ENCODE measurements at regions not wholly inside any gene's neighbourhood (a gene's known extent, or its start where the extent isn't known, plus 50 kb on each side); places are given as distances from the start of the nearest gene placed in this dataset.

DNA sequence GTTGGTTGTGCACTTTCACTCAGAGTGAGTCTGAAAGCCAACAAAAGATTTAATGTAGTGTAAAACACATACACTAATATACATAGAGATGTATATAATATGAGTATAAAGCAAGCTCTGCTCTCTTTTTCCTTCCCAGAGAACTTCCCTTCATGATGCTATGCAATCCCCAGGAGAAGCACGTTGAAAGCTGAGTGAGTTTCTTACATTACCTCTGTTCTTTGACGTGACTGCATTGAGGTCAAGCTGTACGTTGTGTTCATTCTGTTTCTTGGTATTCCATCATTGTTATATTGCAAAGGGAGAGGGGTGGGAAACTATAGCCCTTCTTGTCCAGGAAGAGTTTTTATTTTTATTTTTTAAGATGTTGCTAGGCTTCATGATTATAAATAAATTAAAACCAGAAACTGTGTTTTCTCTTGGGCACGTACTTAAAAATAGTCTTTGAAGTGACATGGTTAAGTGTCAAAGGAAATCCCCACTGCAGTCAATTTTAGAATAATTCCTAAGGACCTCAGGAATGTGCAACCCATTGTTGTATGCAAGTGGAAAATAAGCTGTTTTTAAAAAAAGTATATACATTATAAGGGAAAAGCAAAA is 651.0 kb downstream of the CD109 start:
- no peak for TF ChIP-seq POLR2AphosphoS5 (IDR thresholded peaks at IDR 0.05; ENCODE audit: low read depth, low read length)
- TF ChIP-seq FOXP2 (optimal IDR thresholded peaks at IDR 0.05; ENCODE audit: borderline replicate concordance, extremely low read depth, extremely low read length, insufficient read depth), result no peak
- no peak for TF ChIP-seq SIN3A (IDR thresholded peaks at IDR 0.05; ENCODE audit: borderline replicate concordance, insufficient read depth, low read length)
- TF ChIP-seq, protein P1, sequence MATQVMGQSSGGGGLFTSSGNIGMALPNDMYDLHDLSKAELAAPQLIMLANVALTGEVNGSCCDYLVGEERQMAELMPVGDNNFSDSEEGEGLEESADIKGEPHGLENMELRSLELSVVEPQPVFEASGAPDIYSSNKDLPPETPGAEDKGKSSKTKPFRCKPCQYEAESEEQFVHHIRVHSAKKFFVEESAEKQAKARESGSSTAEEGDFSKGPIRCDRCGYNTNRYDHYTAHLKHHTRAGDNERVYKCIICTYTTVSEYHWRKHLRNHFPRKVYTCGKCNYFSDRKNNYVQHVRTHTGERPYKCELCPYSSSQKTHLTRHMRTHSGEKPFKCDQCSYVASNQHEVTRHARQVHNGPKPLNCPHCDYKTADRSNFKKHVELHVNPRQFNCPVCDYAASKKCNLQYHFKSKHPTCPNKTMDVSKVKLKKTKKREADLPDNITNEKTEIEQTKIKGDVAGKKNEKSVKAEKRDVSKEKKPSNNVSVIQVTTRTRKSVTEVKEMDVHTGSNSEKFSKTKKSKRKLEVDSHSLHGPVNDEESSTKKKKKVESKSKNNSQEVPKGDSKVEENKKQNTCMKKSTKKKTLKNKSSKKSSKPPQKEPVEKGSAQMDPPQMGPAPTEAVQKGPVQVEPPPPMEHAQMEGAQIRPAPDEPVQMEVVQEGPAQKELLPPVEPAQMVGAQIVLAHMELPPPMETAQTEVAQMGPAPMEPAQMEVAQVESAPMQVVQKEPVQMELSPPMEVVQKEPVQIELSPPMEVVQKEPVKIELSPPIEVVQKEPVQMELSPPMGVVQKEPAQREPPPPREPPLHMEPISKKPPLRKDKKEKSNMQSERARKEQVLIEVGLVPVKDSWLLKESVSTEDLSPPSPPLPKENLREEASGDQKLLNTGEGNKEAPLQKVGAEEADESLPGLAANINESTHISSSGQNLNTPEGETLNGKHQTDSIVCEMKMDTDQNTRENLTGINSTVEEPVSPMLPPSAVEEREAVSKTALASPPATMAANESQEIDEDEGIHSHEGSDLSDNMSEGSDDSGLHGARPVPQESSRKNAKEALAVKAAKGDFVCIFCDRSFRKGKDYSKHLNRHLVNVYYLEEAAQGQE (IDR thresholded peaks at IDR 0.05; ENCODE audit: insufficient read depth in 1 of 2, low read depth in 2 of 2, low read length in 2 of 2), result no peak

DNA sequence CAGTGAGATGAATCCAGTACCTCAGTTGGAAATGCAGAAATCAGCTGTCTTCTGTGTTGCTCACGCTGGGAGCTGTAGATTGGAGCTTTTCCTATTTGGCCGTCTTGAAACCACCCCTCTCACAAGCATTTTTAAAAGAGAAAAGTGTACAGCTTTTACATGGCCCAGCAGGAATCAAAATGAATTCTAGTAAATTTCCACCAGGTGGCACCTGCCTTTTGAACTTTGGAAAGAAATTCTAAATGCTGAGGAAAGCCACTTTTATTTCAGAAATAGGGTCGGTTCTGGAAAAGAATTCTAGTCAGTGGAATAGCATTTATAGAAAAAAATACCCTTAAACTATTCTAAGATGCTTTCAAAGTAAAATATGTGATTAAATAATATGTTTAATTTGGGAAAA is 647.8 kb downstream of the CD109 start:
- TF ChIP-seq FOXP2 (optimal IDR thresholded peaks at IDR 0.05; ENCODE audit: borderline replicate concordance, extremely low read depth, extremely low read length, insufficient read depth), result no peak
- no peak for TF ChIP-seq POLR2AphosphoS5 (IDR thresholded peaks at IDR 0.05; ENCODE audit: low read depth, low read length)
- TF ChIP-seq, protein P1 (IDR thresholded peaks at IDR 0.05; ENCODE audit: insufficient read depth in 1 of 2, low read depth in 2 of 2, low read length in 2 of 2), result no peak
- no peak for TF ChIP-seq SIN3A (IDR thresholded peaks at IDR 0.05; ENCODE audit: borderline replicate concordance, insufficient read depth, low read length)

DNA sequence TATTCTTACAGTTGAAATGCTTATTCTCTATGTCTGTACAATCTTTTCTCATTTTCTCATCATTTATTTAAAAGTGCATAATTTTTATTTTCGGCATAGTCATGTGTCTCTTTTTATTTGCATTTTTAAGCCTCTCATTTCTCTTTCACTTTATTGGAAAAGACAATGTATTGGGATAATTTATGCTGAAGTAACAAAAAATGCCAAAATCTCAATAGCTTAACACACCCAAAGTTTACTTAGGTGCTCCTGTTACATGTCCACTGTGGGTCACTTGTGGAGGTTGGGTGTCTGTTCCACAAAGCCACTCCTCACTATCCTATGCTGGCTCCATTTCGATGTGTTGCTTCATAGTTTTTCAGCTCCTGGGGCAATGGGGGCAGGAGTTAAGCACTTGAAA is 638.7 kb downstream of the CD109 start:
- TF ChIP-seq SIN3A (IDR thresholded peaks at IDR 0.05; ENCODE audit: borderline replicate concordance, insufficient read depth, low read length) (no peak), POLR2AphosphoS5 (IDR thresholded peaks at IDR 0.05; ENCODE audit: low read depth, low read length) (no peak), TAF1 (IDR thresholded peaks at IDR 0.05; ENCODE audit: borderline replicate concordance, insufficient read depth, low read length) (no peak), FOXP2 (optimal IDR thresholded peaks at IDR 0.05; ENCODE audit: borderline replicate concordance, extremely low read depth, extremely low read length, insufficient read depth) (no peak)
- TF ChIP-seq, protein P1 (IDR thresholded peaks at IDR 0.05; ENCODE audit: insufficient read depth in 1 of 2, low read depth in 2 of 2, low read length in 2 of 2), result no peak

DNA sequence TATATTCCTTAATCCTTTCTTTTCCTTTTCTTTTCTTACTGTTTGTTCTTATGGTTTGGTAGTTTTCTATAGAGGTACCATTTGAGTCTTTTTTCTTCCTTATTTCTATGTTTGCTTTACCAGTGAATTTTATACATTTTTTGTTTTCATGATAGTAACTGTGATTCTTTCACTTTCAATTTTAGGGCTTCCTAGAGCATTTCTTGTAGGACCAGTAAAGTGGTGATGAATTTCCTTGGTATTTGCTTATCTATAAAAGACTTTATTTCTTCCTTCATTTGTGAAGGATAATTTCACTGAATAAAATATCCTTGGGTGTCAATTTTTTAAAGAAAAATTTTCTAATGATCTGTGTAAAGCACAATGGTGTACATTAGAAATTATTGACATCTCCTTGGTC is 637.4 kb downstream of the CD109 start:
- TF ChIP-seq SIN3A (IDR thresholded peaks at IDR 0.05; ENCODE audit: borderline replicate concordance, insufficient read depth, low read length) (no peak), FOXP2 (optimal IDR thresholded peaks at IDR 0.05; ENCODE audit: borderline replicate concordance, extremely low read depth, extremely low read length, insufficient read depth) (no peak), POLR2AphosphoS5 (IDR thresholded peaks at IDR 0.05; ENCODE audit: low read depth, low read length) (no peak), TAF1 (IDR thresholded peaks at IDR 0.05; ENCODE audit: borderline replicate concordance, insufficient read depth, low read length) (no peak)
- TF ChIP-seq, protein P1 (IDR thresholded peaks at IDR 0.05; ENCODE audit: insufficient read depth in 1 of 2, low read depth in 2 of 2, low read length in 2 of 2), result no peak

DNA sequence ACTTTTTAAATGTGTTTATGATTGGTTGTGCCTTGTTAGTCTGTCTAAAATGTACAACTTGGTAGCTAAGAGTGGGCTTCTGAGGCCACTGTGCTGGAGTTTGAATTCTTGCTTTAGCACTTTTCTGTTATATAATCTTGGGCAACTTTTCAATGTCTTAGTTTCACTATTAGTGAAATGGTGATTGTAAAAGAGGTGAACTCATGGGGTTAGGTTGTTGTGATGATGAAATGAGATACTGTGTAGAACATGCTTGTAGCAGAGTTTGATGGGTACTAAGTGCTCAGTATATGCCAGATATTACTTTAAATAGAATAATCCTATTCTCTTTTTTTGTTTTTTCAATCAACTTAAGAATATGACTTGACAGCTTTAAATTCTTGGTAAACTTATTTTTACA is 624.7 kb downstream of the CD109 start:
- TF ChIP-seq FOXP2 (optimal IDR thresholded peaks at IDR 0.05; ENCODE audit: borderline replicate concordance, extremely low read depth, extremely low read length, insufficient read depth) (no peak), SIN3A (IDR thresholded peaks at IDR 0.05; ENCODE audit: borderline replicate concordance, insufficient read depth, low read length) (no peak), POLR2AphosphoS5 (IDR thresholded peaks at IDR 0.05; ENCODE audit: low read depth, low read length) (no peak), TAF1 (IDR thresholded peaks at IDR 0.05; ENCODE audit: borderline replicate concordance, insufficient read depth, low read length) (no peak)
- TF ChIP-seq, protein P1 (IDR thresholded peaks at IDR 0.05; ENCODE audit: insufficient read depth in 1 of 2, low read depth in 2 of 2, low read length in 2 of 2), result no peak

Data from PFSK-1 (cell line).